Spinal cord (tissue), 9 donors: ENCODE measurements at regions not wholly inside any gene's neighbourhood (a gene's known extent, or its start where the extent isn't known, plus 50 kb on each side); places are given as distances from the start of the nearest gene placed in this dataset.

Experiments
- DNase-seq, 6 donors: peaks; one replicate each; pipeline versions ENCODE4 v3.0.0 to v3.0.0-alpha.2; 2013 to 2015; ENCODE audit warnings: low spot score in 6 of 6, low read depth in 4 of 6
- H3K27ac ChIP-seq: one replicate; pipeline ENCODE4 v1.5.1; 2013; ENCODE audit warnings: low read depth, low read length, control low read depth
- H3K27me3 ChIP-seq: one replicate; pipeline ENCODE4 v1.6.1; 2013; ENCODE audit warnings: low read length; ENCODE audit not compliant: control insufficient read depth, insufficient read depth
- H3K36me3 ChIP-seq: one replicate; pipeline ENCODE4 v1.6.1; 2013; ENCODE audit warnings: low read length; ENCODE audit not compliant: control insufficient read depth, insufficient read depth
- H3K4me1 ChIP-seq: one replicate; pipeline ENCODE4 v1.6.1; 2013; ENCODE audit warnings: low read length; ENCODE audit not compliant: control insufficient read depth, insufficient read depth
- H3K4me3 ChIP-seq: one replicate; pipeline ENCODE4 v1.5.1; 2013; ENCODE audit warnings: low read depth, low read length, control low read depth
- H3K9me3 ChIP-seq: one replicate; pipeline ENCODE4 v1.6.1; 2013; ENCODE audit warnings: low read length; ENCODE audit not compliant: control insufficient read depth, insufficient read depth
- WGBS: methylation state at CpG from one replicate; pipeline ENCODE4 v1.1.5; 2013; ENCODE audit warnings: missing lambda C conversion rate; ENCODE audit not compliant: insufficient coverage; 5-methylcytosine and 5-hydroxymethylcytosine counted together
- donor health status: healthy.

GRCh38 chrX:69285401-69285877 lies 120.2 kb upstream of the PJA1 start:
- peak in 1 of 6 donors; percentile 57 for DNase-seq
- Histone ChIP-seq H3K4me1 (peaks cover 18% of the 10 kb centered on the region), H3K4me3 (peak overlapping the region; percentile 38), H3K36me3 (no peaks in the 10 kb centered on the region), H3K9me3 (no peaks in the 10 kb centered on the region), H3K27me3 (peaks cover 15% of the 10 kb centered on the region), H3K27ac (peak overlapping the region; percentile 40)
- WGBS = 39% methylated on average over 4 of the region's 10 CpGs

GRCh38 chrX:69284491-69284890 lies 119.2 kb upstream of the PJA1 start:
- WGBS = 72% methylated on average over 8 of the region's 8 CpGs
- no peak for DNase-seq
- Histone ChIP-seq H3K4me1 (peaks cover 18% of the 10 kb centered on the region), H3K27me3 (peaks cover 12% of the 10 kb centered on the region), H3K36me3 (no peaks in the 10 kb centered on the region), H3K4me3 (no peak overlapping the region), H3K27ac (no peak overlapping the region), H3K9me3 (no peaks in the 10 kb centered on the region)

- no peak for DNase-seq
- Histone ChIP-seq H3K36me3 (no peaks in the 10 kb centered on the region), H3K27me3 (peaks cover 12% of the 10 kb centered on the region), H3K4me3 (no peak overlapping the region), H3K4me1 (peaks cover 24% of the 10 kb centered on the region), H3K9me3 (no peaks in the 10 kb centered on the region), H3K27ac (no peak overlapping the region)
- WGBS = 59% methylated on average over 7 of the region's 10 CpGs
Observed at GRCh38 chrX:69282893-69283690, 117.8 kb upstream of the PJA1 start.

- Histone ChIP-seq H3K27ac (no peak overlapping the region), H3K4me3 (no peak overlapping the region), H3K9me3 (no peaks in the 10 kb centered on the region), H3K4me1 (peaks cover 26% of the 10 kb centered on the region), H3K36me3 (no peaks in the 10 kb centered on the region), H3K27me3 (peaks cover 13% of the 10 kb centered on the region)
- peak in 1 of 6 donors; percentile 42 for DNase-seq
- WGBS = 53% methylated on average over 2 of the region's 4 CpGs
Observed at GRCh38 chrX:69280933-69281332, 115.7 kb upstream of the PJA1 start.

- H3K9me3 ChIP-seq = no peaks in the 10 kb centered on the region
- WGBS = 63% methylated on average over 3 of the region's 3 CpGs
- peaks cover 18% of the 10 kb centered on the region for H3K4me1 ChIP-seq
- H3K4me3 ChIP-seq = no peak overlapping the region
- peaks cover 6% of the 10 kb centered on the region for H3K27me3 ChIP-seq
- no peak overlapping the region for H3K27ac ChIP-seq
- no peak for DNase-seq
- H3K36me3 ChIP-seq = no peaks in the 10 kb centered on the region
Observed at GRCh38 chrX:69279234-69279633, 114.0 kb upstream of the PJA1 start.

GRCh38 chrX:69278031-69278687 lies 112.9 kb upstream of the PJA1 start:
- no peaks in the 10 kb centered on the region for H3K9me3 ChIP-seq
- no peak overlapping the region for H3K27ac ChIP-seq
- WGBS = 23% methylated on average over 13 of the region's 16 CpGs
- DNase-seq = peak in 2 of 6 donors; percentile 45 to 79
- peaks cover 6% of the 10 kb centered on the region for H3K27me3 ChIP-seq
- no peaks in the 10 kb centered on the region for H3K36me3 ChIP-seq
- no peak overlapping the region for H3K4me3 ChIP-seq
- peaks cover 18% of the 10 kb centered on the region for H3K4me1 ChIP-seq

- Histone ChIP-seq H3K9me3 (no peaks in the 10 kb centered on the region), H3K4me3 (no peak overlapping the region), H3K27ac (no peak overlapping the region), H3K4me1 (peaks cover 18% of the 10 kb centered on the region), H3K36me3 (no peaks in the 10 kb centered on the region), H3K27me3 (peaks cover 6% of the 10 kb centered on the region)
- DNase-seq = no peak
- 63% methylated on average over 7 of the region's 9 CpGs for WGBS
Observed at GRCh38 chrX:69277369-69277990, 112.2 kb upstream of the PJA1 start.

- DNase-seq = no peak
- no peaks in the 10 kb centered on the region for H3K27me3 ChIP-seq
- no peaks in the 10 kb centered on the region for H3K9me3 ChIP-seq
- H3K4me3 ChIP-seq = no peak overlapping the region
- no peaks in the 10 kb centered on the region for H3K4me1 ChIP-seq
- no peaks in the 10 kb centered on the region for H3K36me3 ChIP-seq
- no CpG with 5 or more reads among the region's 1 CpG for WGBS
- H3K27ac ChIP-seq = no peak overlapping the region
Observed at GRCh38 chrX:69268611-69269010, 103.4 kb upstream of the PJA1 start.

GRCh38 chrX:69264158-69264581 lies 98.9 kb upstream of the PJA1 start:
- Histone ChIP-seq H3K27me3 (peaks cover 8% of the 10 kb centered on the region), H3K27ac (no peak overlapping the region), H3K4me1 (no peaks in the 10 kb centered on the region), H3K9me3 (no peaks in the 10 kb centered on the region), H3K4me3 (no peak overlapping the region), H3K36me3 (no peaks in the 10 kb centered on the region)
- 25% methylated on average over 7 of the region's 13 CpGs for WGBS
- DNase-seq = no peak
